HT1080 (cell line): ENCODE measurements at regions not wholly inside any gene's neighbourhood (a gene's known extent, or its start where the extent isn't known, plus 50 kb on each side); places are given as distances from the start of the nearest gene placed in this dataset.

Experiments
- DNase-seq: peaks from one replicate; pipeline ENCODE4 v3.0.0-alpha.2; 2015; ENCODE audit warnings: low read depth

DNA sequence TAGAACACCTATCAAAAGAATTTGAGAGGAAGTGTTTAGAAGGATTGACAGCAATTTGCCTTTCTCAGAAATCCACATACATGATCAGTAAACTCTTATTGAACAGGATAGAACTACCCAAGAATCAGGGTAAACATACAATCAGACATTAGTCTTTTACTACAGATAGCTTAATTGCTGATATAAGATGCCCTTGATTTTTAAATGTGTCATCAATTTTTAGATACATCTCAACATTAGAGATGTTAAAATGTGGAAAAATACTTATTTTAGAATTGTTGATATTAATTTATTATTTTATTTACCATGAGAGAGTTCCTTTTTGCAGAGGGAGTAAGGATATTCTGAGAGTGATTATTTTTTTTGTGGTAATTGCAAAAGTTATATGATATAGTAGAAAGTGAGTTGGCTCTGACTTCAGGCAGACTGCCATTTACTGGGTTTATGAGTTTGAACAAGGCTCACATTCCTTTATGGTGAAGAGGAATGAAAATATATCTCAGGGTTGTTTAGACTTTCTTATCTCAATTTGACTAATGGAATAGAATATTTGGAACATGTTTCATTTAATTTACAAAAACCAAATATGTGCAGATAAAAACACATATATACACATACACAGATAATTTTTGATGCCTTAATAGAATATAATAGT is 302.8 kb upstream of the GOLIM4 start:
- no peak for DNase-seq

- no peak for DNase-seq
Observed at GRCh38 chr3:168396861-168397260, 301.1 kb upstream of the GOLIM4 start.

DNA sequence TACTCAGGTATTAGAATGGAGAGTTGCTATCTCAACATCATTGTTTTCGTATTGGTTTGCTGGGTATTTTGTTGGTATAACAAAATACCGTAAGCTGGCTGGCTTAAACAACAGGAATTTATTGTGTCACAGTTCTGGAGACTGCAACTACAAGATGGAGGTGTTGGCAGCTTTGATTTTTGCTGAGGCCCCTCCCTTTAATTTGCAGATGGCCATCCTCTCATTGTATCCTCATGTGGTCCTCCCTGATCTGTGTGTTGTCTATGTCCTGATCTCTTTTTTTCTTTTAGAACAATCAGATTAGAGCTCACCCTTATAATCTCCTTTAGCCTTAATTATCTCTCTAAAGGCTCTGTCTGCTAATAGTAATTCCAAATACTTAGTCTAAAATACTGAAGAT is 299.8 kb upstream of the GOLIM4 start:
- no peak for DNase-seq

GRCh38 chr3:168394439-168394838 is 298.7 kb upstream of the GOLIM4 start:
- no peak for DNase-seq

DNA sequence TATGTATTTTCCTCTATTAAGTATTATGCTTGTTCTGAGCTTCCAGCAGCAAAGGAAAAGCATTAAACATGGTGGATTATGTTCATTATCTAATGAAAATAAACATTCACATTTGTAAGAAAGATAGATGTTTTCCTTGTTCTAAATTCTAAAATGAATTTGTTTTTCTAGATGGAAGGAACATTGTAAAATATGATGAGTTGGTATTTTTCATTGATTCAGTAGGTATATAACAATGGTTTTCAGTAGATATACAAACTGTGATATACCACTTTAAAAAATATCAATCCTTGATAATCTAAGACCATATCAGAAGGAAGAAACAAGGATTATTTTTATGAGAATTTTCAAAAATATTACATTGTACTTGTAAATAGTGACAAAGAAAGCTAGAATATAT is 290.6 kb upstream of the GOLIM4 start:
- no peak for DNase-seq

DNA sequence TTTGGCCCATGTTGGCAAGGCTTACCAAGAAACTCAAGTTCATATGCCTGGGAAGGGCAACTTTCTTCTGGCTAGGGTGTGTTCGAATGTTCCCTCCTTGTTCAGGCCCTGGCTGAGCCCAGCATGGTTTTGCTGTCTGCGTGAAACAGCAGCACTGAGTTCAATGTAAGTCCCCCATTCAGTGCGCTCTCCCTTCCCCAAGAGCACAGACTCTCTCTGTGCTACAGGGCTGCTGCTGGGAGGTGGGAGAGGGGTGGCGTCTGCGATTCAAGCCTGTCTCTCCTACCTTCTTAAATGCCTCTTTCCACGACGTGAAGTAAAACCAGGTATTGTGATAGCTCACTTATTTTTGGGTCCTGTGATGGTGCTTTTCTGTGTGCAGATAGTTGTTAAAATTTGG is 289.3 kb upstream of the GOLIM4 start:
- DNase-seq: no peak

- no peak for DNase-seq
Observed at GRCh38 chr3:168383573-168383972, 287.8 kb upstream of the GOLIM4 start.

DNA sequence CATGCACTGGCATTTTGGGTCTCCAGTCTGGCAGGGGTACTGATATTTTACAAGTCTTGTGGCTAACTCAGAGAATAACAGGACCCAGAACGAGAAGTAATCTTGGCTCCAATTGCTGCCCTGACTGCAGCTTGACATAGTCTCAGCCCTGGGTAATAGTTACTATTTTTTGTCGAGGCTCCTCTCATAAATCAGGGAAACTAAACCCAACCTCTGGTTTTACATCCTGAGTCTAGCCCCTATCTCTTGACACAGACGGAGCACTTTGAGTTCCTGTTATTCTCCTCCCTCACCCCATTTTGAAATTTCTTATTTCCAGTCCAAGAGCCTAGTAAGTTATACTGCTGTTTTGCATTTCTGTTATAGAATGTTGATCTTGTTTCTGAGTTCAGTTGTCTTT is 276.1 kb upstream of the GOLIM4 start:
- no peak for DNase-seq

GRCh38 chr3:168364967-168365366 is 269.2 kb upstream of the GOLIM4 start:
- DNase-seq: no peak

GRCh38 chr3:168362661-168363247 is 267.0 kb upstream of the GOLIM4 start:
- no peak for DNase-seq

DNA sequence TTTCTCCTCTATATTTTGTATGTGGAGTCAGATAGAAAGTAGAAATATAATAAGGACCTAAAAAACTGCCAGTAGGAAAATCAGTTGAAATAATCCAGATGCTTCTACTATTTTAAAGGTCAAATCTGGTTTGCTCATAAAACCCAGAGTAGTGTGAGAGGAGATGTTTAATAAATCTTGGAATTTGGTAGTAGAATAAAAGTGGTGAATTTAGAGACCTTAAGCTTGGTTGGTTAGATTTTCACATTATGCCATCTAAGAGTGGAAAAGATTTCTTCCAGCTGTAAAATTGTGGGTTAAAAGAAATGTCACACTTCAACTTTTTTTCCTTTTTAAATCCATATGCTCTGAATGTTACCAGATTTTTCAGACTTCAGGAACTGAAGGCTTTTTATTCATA is 266.4 kb upstream of the GOLIM4 start:
- no peak for DNase-seq

DNA sequence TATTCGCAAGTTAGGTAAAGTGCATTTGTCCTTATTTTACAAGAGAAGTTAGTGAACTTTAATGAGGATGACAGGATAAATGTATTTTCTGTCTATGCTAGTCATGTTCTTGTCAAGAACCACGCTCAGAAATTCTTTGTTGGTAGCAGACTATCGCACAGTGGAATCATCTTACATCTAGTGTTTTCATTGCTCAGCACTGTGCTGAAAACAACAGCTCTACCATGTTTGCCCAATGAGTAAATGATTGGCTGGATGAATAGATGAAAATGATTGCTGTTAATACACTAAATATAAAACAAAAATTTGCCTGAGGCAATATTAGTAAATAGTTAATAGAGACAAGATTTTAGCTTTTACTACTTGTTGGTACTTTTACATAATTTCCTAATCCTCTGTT is 265.3 kb upstream of the GOLIM4 start:
- DNase-seq: no peak

DNA sequence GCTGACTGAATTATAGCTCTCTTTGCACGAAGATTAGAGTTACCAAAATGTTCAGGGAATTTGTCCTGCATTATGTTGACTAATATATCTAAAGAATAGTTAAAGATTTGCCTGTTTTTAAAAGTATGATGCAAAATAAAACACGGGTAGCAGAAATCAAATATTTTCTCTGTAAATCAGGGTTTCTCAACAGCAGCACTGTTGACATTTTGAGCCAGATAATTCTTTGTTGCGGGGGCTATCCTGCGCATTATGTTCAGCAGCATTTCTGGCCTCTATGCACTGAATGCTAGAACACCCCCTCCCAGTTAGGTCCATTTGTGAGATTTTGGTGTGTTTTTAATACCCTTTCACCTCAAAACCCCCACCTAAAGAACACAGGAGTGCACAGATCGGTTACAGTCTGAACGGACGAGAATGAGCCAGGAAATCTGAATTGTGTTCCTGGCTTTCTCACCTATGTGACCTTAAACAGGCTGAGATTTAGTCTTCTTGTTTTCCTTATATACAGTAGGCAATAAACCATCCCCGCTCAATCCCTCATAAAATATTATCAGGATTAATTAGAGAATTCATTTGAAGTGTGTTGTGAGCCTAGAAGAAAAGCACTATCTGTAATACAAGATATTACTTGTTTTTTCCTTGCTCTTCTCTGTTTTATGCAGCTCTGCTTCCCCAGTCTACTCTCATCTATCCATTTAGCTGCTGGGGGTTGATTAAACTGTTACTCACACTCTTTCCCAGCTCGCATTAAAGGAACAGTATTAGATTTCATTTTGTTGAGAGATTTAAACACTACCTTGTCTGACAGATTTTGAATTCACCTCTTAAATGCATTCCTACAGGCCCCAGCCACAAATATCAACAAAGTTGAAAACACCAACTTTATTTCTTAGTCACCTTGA is 247.5 kb upstream of the GOLIM4 start:
- DNase-seq: no peak

GRCh38 chr3:168341956-168342936 is 246.5 kb upstream of the GOLIM4 start:
- no peak for DNase-seq

- DNase-seq: no peak
Observed at GRCh38 chr3:168341192-168341815, 245.6 kb upstream of the GOLIM4 start.

GRCh38 chr3:168338161-168338560 is 242.4 kb upstream of the GOLIM4 start:
- DNase-seq: no peak

- DNase-seq: no peak
Observed at GRCh38 chr3:168336276-168336675, 240.6 kb upstream of the GOLIM4 start.

DNA sequence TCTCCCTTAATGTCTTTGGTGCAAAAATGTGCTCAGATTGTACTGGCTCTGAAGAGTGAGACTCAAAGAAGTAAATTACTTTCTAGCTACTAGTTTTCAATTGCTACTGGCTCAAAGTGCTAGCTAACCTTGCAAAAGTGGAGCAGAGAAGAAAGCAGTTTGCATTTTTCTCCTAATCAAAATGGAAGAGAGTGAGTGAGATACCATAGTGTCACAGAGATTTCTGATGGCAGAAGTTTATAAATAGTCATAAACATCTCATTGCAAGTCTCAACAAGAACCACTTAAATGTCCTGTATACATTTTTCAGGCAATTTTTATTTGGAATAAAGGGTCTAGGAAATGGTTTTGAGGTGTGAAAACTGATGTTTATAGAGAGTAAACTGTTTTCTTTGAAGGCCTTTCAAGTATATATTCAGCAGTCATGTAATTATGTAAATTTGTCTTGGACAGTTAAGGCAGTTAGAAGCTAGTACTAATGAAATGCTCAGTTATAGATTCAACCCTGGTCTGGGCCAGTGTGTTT is 237.7 kb upstream of the GOLIM4 start:
- no peak for DNase-seq

- DNase-seq: no peak
Observed at GRCh38 chr3:168331756-168332155, 236.0 kb upstream of the GOLIM4 start.

- no peak for DNase-seq
Observed at GRCh38 chr3:168330983-168331382, 235.3 kb upstream of the GOLIM4 start.

DNA sequence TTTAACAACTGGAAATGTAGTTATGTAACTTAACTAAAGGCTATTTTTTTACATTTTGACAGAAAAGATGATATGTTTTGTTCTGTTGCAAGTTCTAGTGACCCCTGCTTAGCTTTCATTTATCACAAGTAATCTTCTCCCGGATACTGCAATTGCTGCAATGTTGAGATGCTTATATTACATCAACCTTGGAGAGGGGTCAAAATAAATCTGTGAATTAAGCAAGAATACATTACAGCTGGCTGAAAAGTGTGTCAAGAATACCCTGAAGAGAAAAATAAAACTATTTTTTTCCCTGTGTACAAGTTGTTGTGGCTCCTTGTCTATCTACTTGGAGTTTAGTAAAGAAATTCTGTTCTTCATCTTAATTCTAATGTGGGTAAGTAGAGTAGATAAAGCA is 232.1 kb upstream of the GOLIM4 start:
- DNase-seq: no peak
